ENCODE measurements at regions not wholly inside any gene's neighbourhood (a gene's known extent, or its start where the extent isn't known, plus 50 kb on each side); places are given as distances from the start of the nearest gene placed in this dataset.
"Not testable (repeated sequence)": the region's sequence is repeated elsewhere in the genome, so short reads cannot be mapped to it uniquely, and the experiment has no call there.

DNA sequence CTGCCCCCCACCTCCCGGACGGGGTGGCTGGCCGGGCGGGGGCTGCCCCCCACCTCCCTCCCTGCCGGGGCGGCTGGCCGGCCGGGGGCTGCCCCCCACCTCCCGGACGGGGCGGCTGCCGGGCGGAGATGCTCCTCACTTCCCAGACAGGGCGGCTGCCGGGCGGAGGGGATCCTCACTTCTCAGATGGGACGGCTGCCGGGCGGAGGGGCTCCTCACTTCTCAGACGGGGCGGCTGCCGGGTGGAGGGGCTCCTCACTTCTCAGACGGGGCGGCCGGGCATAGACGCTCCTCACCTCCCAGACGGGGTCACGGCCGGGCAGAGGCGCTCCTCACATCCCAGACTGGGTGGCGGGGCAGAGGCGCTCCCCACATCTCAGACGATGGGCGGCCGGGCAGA lies 74.8 kb upstream of the NMUR2 start:
- TF ChIP-seq, protein P1, sequence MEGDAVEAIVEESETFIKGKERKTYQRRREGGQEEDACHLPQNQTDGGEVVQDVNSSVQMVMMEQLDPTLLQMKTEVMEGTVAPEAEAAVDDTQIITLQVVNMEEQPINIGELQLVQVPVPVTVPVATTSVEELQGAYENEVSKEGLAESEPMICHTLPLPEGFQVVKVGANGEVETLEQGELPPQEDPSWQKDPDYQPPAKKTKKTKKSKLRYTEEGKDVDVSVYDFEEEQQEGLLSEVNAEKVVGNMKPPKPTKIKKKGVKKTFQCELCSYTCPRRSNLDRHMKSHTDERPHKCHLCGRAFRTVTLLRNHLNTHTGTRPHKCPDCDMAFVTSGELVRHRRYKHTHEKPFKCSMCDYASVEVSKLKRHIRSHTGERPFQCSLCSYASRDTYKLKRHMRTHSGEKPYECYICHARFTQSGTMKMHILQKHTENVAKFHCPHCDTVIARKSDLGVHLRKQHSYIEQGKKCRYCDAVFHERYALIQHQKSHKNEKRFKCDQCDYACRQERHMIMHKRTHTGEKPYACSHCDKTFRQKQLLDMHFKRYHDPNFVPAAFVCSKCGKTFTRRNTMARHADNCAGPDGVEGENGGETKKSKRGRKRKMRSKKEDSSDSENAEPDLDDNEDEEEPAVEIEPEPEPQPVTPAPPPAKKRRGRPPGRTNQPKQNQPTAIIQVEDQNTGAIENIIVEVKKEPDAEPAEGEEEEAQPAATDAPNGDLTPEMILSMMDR (IDR thresholded peaks at IDR 0.05) = not testable (repeated sequence)
- TF ChIP-seq POLR2A (IDR thresholded peaks at IDR 0.05; ENCODE audit: low read depth); POLR2AphosphoS5 (IDR thresholded peaks at IDR 0.05): not testable (repeated sequence)
